ENCODE measurements at regions not wholly inside any gene's neighbourhood (a gene's known extent, or its start where the extent isn't known, plus 50 kb on each side); places are given as distances from the start of the nearest gene placed in this dataset.

- TF ChIP-seq POLR2A (IDR thresholded peaks at IDR 0.05) (no peak), CTCF (IDR thresholded peaks at IDR 0.05) (no peak)
Measured at GRCh38 chr4:111992351-111993168, 152.7 kb upstream of the FAM241A start.
